HT1080 (cell line): ENCODE measurements at regions not wholly inside any gene's neighbourhood (a gene's known extent, or its start where the extent isn't known, plus 50 kb on each side); places are given as distances from the start of the nearest gene placed in this dataset.

Experiments
- DNase-seq: peaks from one replicate; pipeline ENCODE4 v3.0.0-alpha.2; 2015; ENCODE audit warnings: low read depth

DNA sequence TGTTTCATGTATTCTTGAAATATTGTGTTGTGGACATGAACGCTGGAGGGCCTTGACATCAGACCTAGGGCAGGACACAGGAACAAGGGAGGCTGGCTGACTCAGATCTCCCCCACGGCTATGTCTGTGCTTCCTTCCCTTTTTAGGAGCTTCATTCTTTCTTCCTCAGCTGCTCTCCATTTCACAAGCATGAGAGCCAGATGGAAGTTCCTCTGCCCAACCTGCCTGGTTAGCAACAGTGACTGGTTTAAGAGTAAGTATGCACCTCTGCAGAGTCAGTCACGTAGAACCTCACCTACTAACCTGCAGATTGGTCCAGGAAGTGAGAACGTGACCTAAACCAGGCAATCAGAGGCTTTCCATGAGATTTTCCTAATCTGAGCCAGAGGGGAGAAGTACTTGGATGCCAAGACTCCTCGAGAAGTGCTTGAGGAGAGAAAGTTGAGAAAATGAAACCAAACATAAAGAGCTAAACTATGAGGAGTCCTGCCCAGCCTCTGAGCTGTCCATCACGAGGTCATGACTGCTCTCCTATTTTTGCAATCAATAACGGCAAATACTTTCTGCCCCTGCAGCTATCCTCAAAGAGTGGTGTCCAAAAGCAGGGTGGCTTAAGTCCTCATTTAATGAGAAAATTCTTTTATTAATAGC lies 465.2 kb upstream of the CITED2 start:
- peak; percentile 56 for DNase-seq

DNA sequence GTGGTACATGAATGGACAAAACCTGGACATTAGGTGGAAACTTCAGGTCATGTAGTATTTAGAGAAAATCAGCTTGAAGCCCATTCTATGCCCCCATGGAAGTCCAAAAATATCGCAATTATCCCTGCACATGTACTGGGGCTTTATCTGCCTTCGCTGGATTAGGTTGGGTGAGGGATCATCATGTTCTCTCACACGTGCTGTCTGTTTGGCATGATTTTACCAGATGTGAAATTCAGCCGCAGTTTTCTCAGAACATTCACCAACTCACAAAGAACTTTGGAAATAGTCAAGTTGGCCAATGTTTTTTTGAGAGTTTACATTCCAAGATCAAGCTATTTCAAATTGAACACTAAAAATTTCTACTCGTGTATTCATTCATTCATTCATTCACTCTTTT lies 459.8 kb upstream of the CITED2 start:
- DNase-seq, result no peak

DNA sequence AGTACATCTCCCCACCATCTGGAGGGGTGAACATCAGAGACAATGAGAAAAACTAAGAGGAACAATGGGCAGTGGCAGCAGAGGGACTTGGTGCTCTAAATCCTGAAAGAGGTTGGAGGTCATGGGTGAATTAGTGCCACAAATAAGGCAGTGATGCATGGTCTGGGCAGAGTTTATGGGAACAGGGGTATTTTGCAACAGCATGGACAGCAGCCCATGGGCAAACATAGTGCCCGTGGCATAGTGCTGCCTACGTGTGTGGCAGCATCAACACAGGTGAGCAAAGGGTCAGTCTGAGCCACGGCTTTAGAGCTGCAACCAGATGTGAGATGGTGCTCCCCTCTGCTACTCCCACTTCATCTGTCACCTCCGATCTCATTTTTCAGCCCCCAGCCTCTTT lies 459.1 kb upstream of the CITED2 start:
- DNase-seq, result no peak

DNA sequence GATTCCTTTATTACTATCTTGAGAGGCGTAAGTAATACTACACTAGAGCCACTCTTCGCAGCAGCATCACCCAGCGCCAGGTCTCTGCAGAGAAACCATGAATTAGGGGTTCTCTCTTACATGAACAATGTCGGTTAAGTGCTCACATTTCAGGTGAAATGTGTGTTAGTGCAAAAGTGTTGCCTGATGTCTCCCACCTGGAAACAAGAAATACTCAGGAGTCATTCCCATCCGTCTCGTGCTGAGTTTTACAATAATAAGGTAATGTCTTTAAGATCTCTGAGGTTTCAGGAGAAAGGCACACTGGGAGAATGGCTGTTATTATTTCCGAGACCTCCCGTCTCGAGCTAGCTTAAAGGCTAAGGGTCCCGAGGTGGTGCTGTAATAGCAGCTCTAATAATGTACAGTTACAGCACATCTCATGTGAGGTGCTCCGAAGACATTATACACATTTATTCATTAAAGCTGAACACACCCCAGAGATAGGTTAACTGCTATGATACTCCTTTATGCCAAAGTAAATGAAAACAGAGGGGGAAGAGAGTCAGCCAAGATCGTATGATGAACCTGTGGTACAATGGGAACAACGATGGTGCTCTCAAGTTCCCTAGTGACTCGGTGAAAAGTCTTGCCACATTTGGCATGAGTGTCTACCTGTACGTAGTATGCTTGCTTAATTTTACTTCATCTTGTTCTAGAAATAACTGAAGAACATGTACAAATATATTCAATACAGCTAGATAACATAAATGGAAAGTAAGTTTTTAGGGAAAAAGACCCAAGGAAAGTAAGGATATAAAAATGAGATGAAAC lies 458.3 kb upstream of the CITED2 start:
- no peak for DNase-seq

DNA sequence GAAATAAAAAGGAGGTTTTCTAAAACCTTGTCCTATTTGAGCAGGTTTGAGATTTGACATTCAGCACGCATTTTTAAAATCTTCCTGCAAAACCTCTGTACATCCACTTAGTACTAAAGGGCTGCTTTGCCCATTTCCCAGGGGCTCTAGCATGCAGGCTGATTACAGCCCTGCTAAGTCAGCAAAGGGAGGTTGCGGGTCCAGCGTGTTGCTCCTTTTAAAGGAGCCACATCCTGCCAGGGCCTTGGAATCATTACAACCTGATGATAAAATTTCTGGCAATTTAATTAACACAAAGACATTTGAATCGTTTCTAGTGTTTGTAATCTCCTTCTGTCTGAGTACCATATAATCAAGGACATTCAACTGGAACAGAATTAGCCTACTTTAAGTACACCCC lies 455.1 kb upstream of the CITED2 start:
- no peak for DNase-seq

DNA sequence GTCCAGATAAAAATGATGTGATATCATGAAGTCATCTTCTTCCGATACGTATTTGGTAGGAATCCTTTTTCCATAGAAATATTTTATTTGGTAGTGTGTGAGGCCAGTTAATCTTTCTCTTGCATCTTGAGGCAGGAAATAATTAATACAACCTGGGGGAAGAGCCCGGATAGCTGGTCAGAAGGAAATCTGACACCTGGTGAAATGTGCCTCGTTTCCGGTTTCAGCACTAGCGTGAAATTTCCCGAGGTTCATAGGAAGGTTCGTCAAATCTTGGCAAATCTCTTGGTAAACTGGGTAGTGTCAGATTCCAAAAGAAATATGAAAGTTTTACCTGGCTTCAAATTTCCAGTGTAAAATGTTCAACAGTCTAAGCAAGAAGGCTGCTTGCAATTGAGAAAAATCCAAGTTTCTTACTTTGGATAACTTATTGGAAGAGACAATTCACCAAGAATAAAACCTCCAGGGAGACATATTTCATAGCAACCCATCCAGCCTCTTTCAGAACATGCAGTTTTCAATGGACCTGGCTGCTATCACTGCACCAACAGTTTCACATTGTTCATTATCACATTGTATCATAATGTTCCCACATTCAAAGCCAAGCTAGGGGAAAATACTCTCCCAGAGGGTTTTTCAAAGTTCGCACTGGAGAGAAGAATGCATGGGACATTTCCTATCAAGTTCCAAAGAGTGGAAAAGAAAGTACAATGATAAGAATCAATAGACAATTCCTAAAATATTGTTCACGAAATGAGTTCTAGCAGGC lies 454.5 kb upstream of the CITED2 start:
- DNase-seq, result no peak

DNA sequence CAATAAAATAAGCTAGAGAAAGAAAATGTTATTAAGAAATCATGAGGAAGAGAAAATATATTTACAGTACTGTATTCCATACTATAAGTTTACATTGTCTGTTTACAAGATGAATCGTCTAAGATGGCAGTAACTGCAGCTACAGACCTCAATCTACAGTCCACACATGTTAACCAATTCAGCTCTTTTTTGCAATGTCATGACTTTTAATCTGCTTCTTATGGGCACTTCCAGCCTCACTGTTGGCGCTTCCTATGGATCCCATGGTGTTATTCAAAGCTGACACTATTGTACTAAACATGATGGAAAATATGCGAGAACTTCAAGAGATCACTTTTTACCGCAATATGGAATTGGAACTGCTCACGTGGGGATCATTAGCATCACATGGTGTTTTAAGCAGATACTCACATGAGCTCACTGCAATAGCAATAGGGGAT lies 451.5 kb upstream of the CITED2 start:
- DNase-seq, result no peak

DNA sequence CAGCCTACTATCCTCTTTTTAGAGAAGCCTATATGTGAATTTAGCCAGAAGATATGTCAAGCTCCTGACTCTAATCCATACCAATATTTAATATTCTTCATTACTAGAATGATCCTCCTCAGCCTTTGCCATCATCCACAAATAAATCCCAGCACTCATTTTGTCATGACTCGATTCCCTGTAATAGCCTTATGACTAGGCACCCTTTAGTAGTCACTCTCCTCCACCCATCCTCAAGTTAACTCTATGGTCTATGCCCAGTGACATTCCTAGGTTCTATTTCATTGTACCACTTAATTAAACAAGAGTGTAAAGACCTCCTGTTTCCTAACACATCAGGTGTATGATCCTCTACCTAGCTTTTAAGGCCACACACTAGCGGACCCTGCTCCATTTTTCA lies 450.4 kb upstream of the CITED2 start:
- DNase-seq, result no peak

DNA sequence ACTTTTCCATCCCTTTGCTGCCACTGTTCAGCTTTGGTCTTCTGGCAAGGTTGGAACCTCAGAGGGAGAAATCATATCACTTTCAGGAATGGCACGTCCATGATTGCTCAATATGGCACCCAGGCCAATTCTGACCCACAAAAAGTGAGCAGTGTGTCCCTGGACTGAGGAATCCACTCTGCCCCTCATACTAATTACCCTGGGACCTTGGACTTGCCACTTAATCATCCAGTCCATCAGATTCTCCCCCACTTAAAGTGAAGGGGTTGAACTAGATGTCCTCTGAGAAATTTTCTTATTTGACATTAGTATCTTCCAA lies 449.3 kb upstream of the CITED2 start:
- no peak for DNase-seq

DNA sequence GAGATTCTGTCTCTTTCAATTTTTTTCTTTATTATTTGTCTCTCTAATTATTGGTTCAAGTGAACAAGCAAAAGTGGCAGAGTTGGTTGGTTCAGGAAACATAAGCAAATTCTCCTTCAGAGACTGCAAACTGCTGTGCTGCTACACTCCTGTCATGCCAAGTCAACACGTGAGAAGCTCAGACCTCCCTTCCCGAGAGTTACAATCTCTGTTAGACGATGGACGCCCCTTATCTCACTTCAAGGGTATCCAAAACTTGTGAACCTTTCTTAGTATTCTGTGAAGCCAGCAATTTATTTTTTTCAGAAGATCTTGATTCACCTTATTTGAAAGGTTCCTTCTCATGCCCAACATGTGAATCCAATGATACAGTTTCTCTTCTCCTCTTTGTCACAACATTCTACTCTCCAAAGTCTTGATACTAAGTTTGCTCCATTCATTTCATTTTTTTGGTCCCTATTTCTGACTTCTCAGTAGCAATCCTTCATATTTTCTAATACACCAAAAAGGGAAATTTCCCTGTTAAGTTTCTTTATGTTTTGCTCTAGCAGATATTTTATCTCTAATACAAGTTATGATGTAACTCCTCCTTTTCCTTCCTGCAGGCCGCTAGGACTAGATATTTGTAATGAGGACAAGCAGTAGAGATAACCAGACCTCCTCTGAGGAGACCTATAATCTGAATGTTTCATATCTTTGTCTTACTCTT lies 448.8 kb upstream of the CITED2 start:
- no peak for DNase-seq

DNA sequence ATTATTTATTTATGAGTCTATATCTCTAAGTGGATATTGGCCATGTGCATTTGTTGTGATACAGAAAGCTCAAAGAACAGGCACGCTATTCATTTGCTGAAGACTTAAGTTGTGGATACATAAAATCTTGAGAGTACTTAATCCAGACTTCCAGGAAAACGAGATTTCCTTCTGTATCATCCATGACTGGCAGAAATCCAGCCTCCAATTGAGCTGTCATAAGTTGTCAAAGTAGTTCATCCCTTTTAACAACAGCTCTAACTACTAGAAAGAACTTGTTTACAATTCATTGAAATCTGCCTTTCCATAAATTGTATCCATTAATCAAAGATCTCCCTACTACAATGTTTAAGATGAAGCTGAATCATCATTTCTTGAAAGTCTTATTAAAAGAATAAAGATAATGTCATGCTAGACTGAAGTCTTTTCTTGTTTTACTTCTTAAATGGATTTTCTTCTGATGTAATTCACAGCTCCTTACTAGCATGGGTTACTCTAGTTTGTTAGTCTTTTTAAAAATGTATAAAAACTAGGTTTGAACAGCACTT lies 447.3 kb upstream of the CITED2 start:
- DNase-seq, result no peak

DNA sequence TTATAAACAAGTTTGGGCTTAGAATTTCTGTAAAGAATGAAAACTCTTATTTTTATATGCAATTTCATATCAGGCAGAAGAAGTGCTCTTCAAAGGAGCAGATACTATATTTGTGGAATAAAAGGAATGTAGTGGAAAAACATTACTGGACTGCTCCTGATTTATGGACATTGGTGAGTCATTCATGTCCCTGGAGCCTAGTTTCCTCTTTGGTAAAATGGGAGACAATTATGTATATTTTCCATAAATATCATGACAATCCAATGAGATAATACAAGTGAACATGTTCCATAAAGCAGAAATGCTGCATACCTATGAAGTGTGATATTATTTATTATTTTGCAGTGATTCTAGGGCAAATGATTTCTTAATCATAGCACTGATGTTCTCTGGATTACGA lies 445.8 kb upstream of the CITED2 start:
- peak; percentile 59 for DNase-seq

DNA sequence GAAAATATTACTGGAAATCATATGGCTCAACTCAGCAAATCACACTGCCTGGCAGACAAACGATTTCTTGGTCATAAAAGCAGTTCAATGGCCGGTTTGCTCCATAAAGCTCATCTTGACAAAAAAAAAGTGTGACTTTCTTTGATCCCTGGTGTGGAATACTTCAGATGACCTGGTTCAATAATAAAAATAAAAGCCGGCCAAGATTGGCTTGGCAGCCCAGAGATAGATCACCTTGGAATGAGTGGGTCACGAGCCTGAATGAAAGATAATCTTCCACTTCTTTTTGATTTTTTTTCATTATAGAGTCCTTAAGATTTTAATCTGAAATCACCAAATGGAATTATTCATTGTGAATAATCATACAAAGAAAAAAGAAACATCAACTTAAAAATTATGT lies 445.3 kb upstream of the CITED2 start:
- DNase-seq, result no peak

DNA sequence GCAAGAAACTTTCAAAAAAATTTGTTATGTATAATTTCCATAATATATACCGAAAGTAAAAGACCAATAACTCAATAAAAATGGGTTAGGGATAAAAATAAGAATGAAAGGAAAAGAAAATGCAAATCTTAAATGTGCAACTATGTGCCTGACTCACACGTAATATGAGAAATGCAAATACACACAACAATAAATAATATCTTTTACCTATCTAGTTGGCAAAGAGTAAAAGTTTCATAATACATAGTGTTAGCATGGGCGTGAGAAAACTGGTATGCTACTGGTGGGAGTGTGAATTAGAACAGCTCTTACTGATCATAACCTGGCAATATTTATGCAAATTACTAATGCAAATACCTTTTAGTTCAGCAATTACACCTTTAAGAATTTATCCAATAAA lies 438.5 kb upstream of the CITED2 start:
- no peak for DNase-seq

DNA sequence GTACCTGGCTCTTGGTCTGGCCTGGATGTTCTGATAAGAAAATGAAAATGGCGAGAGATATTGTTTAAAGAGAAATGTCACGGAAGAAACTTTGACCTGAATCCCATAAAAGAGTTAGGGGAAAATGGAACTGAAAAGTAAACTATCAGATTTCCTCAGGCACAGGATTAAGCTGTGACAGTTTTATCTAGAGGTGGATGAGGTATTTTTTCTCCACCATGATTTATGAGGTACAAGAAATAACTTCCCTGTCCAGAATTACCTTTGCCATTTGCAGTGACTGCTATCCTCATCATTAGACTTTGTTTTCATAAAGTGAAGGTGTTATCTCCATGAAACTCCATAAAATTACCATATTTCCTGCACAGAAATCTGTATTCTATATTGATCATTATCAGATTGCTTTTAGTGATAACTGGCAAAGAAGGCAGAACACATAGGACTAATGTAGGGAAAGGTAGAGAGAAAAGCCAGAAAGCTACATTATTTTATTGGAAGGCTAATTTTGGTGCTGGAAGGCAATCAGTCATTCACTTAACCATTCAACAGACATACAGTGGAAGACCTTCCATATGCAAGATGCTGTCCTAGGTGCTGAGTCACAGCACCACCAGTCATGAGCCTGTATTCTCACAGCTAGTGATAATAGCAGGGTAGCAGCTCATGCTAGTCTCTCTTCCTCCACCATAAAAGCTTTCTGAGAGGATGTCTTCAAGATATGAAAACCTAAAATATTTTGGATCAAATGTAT lies 427.3 kb upstream of the CITED2 start:
- DNase-seq, result peak; percentile 12

DNA sequence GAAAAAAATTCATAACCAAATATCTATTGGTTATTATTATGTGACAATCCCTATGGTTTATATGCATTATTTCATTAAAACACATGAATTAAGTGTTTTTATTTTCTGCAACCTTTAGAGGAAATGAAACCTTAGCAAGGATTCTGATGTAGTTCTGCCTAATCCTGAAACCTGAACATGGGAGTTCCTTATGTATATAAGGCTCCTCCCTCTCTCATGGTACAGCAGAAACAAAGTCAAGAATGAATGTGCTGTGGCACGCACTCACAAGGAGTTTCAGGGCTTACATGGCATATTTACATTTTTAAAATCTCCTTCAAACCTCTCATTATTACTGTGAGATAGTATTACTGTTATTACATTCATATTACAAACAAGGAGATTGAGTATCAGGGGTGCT lies 426.4 kb upstream of the CITED2 start:
- DNase-seq, result no peak

DNA sequence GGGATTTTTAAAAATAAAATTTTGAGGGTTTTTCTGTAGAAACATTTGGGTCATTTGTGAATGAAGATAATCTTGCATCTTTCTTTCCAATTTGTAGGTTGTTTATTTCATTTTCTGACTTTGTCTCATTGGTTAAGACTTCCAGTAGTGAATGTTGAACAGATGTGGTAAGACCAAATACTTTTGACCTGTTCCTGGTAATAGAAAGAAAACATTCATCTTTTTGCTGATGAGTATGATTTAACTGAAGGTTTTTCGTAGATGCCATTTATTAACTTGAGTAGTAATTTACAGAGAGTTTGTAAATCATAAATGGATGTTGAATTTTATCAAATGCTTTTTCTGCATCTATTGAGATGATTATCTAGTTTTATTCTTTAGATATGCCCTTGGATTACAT lies 416.1 kb upstream of the CITED2 start:
- DNase-seq, result no peak

DNA sequence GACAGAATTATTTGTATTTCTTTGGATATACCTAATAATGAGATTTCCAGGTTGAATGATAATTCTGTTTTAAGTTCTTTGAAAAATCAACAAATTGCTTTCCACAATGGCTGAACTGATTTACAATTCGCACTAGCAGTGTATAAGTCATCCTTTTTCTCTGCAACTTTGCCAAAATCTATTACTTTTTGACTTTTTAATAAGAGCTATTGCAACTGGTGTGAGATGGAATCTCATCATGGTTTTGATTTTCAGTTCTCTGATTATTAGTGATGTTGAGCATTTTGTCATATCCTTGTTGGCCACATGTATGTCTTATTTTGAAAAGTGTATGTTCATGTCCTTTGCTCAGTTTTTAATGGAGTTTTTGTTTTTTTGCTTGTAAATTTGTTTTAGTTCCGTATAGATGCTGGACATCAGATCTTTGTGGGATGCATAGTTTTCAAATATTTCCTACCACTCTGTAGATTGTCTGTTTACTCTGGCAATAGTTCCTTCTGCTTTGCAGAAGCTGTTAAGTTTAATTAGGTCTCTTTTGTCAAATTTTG lies 409.8 kb upstream of the CITED2 start:
- no peak for DNase-seq

DNA sequence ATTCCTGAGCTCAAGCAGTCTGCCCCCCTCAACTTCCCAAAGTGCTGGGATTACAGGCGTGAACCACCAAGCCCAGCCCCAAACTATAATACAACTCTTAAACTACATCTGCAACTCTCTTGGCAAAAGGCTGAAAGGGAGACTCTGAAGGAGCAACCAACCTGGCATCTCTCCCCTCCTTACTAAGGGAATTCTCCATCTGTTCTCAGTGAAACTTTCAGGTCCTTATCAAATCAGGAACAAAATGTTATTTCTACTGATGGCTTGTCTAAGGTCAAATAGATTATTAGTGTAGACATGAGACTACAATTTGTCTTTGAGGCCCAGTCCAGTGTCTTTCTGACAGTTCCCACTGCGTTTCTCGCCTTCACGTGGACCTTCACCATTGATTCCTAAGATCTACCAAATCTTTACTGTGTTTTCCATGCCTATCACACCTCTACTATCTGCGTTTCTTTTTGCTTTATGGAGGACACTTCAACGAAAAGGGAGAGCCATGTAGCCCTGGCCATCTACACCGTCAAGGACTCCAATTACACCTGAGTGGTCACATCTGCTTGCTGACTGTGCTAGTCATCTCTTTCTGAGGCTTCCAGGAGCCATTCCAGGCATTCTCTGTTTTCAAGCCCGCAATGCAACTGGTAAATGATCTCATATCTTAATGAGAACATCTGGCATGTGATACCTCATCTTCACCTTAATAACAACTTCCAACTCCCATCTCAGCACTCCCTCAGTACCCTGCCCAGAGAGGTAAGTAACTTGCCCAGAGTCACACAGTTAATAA lies 405.7 kb upstream of the CITED2 start:
- no peak for DNase-seq

DNA sequence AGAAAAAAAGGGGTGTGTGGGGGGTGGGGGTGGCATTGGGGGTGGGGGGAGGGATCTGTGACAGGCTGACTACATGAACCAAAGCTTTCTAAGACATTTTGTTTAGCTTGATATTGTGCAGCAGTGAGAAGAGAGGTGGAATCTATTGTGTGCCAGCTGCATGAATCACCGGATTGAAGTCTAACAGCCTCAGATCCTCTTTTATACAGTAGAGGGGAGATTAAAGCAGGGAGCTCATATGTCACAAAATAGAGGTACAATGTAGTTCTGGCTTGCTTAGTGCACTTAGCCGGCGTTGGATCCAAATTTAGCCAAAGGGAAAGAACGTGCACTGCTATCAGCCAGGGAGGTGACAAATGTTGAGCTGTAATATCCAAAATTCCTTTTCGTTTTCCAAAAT lies 404.2 kb upstream of the CITED2 start:
- peak; percentile 50 for DNase-seq
